ENCODE measurements at regions not wholly inside any gene's neighbourhood (a gene's known extent, or its start where the extent isn't known, plus 50 kb on each side); places are given as distances from the start of the nearest gene placed in this dataset.

DNA sequence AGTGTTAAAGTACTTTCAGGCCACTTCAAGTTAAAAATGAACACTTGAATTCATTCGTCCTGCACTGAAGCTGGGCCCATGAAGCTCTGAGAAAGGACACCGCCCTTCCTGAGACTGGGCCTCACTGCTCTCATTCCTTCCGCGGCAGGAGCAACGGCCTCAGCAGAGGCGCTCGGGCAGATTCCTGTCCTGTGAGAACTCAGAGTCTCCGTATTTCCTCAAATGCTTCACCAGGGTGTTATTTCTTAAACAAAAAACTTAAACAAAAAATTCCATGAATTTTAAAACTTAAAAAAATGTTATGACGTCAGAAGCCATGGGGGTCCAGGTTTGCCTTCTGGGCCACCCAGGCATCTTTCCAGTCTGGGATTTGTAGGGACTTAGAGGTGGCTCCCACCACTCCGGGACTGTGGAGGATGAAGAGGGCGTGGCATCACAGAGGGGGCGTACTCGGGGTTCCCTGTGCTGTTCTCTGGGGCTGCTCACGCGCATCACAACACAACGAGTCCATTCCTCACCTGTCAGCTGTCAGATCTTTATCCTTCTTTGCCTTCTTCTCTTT is 115.9 kb upstream of the ASB18 start:
- TF ChIP-seq, protein P1, sequence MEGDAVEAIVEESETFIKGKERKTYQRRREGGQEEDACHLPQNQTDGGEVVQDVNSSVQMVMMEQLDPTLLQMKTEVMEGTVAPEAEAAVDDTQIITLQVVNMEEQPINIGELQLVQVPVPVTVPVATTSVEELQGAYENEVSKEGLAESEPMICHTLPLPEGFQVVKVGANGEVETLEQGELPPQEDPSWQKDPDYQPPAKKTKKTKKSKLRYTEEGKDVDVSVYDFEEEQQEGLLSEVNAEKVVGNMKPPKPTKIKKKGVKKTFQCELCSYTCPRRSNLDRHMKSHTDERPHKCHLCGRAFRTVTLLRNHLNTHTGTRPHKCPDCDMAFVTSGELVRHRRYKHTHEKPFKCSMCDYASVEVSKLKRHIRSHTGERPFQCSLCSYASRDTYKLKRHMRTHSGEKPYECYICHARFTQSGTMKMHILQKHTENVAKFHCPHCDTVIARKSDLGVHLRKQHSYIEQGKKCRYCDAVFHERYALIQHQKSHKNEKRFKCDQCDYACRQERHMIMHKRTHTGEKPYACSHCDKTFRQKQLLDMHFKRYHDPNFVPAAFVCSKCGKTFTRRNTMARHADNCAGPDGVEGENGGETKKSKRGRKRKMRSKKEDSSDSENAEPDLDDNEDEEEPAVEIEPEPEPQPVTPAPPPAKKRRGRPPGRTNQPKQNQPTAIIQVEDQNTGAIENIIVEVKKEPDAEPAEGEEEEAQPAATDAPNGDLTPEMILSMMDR (IDR thresholded peaks at IDR 0.05) = no peak
- no peak for TF ChIP-seq POLR2A (IDR thresholded peaks at IDR 0.05)
